WTC11 (cell line): ENCODE measurements at regions not wholly inside any gene's neighbourhood (a gene's known extent, or its start where the extent isn't known, plus 50 kb on each side); places are given as distances from the start of the nearest gene placed in this dataset.

Experiments used
- ATAC-seq: fragments of 200-7000 bp; cut with Tn5 transposase; 2 replicates; pipeline ENCODE4 v1.10.0; 2021; ENCODE audit warnings: mild to moderate bottlenecking, moderate library complexity
- CTCF ChIA-PET: fragments of 300-600 bp; sonication (Branson Sonifier 250); formaldehyde crosslinking; loops from one replicate; lab custom pipeline; 2021; ENCODE audit warnings: antibody characterized with exemption; lab: Charles Lee
- POLR2A ChIA-PET: fragments of 350-600 bp; sonication (Branson Sonifier 250); formaldehyde crosslinking; loops from one replicate; lab custom pipeline; 2021; ENCODE audit warnings: antibody characterized with exemption; lab: Charles Lee
- DNase-seq: peaks from one replicate; pipeline ENCODE4 v3.0.0; 2021; ENCODE audit warnings: low spot score
- H3K27ac Mint-ChIP-seq: 2 replicates; pipeline ENCODE4 v1.8.0; 2021; ENCODE audit warnings: mixed read lengths
- H3K27me3 Mint-ChIP-seq: 2 replicates; pipeline ENCODE4 v1.8.0; 2021; ENCODE audit warnings: low read depth, mild to moderate bottlenecking, moderate library complexity, mixed read lengths
- H3K36me3 Mint-ChIP-seq: 2 replicates; pipeline ENCODE4 v1.8.0; 2021; ENCODE audit warnings: mixed read lengths
- H3K4me1 Mint-ChIP-seq: 2 replicates; pipeline ENCODE4 v1.8.0; 2022; ENCODE audit warnings: mixed read lengths
- H3K4me3 Mint-ChIP-seq: 2 replicates; pipeline ENCODE4 v1.8.0; 2021; ENCODE audit warnings: mild to moderate bottlenecking, moderate library complexity, mixed read lengths
- H3K9me3 Mint-ChIP-seq: 2 replicates; pipeline ENCODE4 v1.8.0; 2021; ENCODE audit warnings: mixed read lengths
- CREM ChIP-seq: sonication (generic); formaldehyde crosslinking; IDR thresholded peaks from 2 replicates; pipeline ENCODE4 v1.8.1; 2022; ENCODE audit warnings: mild to moderate bottlenecking, missing genetic modification reagents, moderate library complexity
- CTCF ChIP-seq: fragments of 200-600 bp; IDR thresholded peaks from 2 replicates; pipeline ENCODE4 v1.8.0; 2022; ENCODE audit warnings: antibody characterized with exemption
- IRF2 ChIP-seq: sonication (generic); formaldehyde crosslinking; IDR thresholded peaks from 2 replicates; pipeline ENCODE4 v1.8.0; 2022; ENCODE audit warnings: low read depth, missing genetic modification reagents, borderline replicate concordance
- KAT7 ChIP-seq: sonication (generic); formaldehyde crosslinking; IDR thresholded peaks from 2 replicates; pipeline ENCODE4 v1.8.1; 2023; ENCODE audit warnings: missing genetic modification reagents, mild to moderate bottlenecking, borderline replicate concordance
- MXD4 ChIP-seq: fragments of 250-450 bp; sonication (Bioruptor Pico); IDR thresholded peaks from 2 replicates; pipeline ENCODE4 v1.8.0; 2021; ENCODE audit warnings: mild to moderate bottlenecking, moderate library complexity, borderline replicate concordance
- NR1H2 ChIP-seq: sonication (generic); formaldehyde crosslinking; IDR thresholded peaks from 2 replicates; pipeline ENCODE4 v1.9.0; 2021; ENCODE audit warnings: mild to moderate bottlenecking, moderate library complexity, missing genetic modification reagents
- NR3C1 ChIP-seq: sonication (generic); formaldehyde crosslinking; conservative IDR thresholded peaks from 2 replicates; pipeline ENCODE4 v1.8.1; 2023; ENCODE audit warnings: low read depth, mild to moderate bottlenecking, missing genetic modification reagents
- PREB ChIP-seq: sonication (generic); formaldehyde crosslinking; IDR thresholded peaks from 2 replicates; pipeline ENCODE4 v1.8.1; 2022; ENCODE audit warnings: mild to moderate bottlenecking, missing genetic modification reagents, moderate library complexity, borderline replicate concordance
- SMAD3 ChIP-seq: sonication (generic); formaldehyde crosslinking; IDR thresholded peaks from 2 replicates; pipeline ENCODE4 v1.8.0; 2022; ENCODE audit warnings: missing genetic modification reagents, mild to moderate bottlenecking, borderline replicate concordance
- SMAD4 ChIP-seq: sonication (generic); formaldehyde crosslinking; IDR thresholded peaks from 2 replicates; pipeline ENCODE4 v1.8.0; 2022; ENCODE audit warnings: mild to moderate bottlenecking, missing genetic modification reagents
- SP1 ChIP-seq: sonication (generic); formaldehyde crosslinking; conservative IDR thresholded peaks from 2 replicates; pipeline ENCODE4 v1.8.1; 2022; ENCODE audit warnings: missing genetic modification reagents
- ZBTB21 ChIP-seq: sonication (generic); formaldehyde crosslinking; IDR thresholded peaks from 2 replicates; pipeline ENCODE4 v1.8.1; 2023; ENCODE audit warnings: mild to moderate bottlenecking, missing genetic modification reagents, borderline replicate concordance
- ZNF317 ChIP-seq: sonication (generic); formaldehyde crosslinking; IDR thresholded peaks from 2 replicates; pipeline ENCODE4 v1.8.1; 2023; ENCODE audit warnings: low read depth, mild to moderate bottlenecking, moderate library complexity, missing genetic modification reagents, borderline replicate concordance
- ZNF396 ChIP-seq: fragments of 250-450 bp; sonication (Bioruptor Pico); IDR thresholded peaks from 2 replicates; pipeline ENCODE4 v1.8.0; 2021; ENCODE audit warnings: mild to moderate bottlenecking, moderate library complexity, borderline replicate concordance
- ZNF423 ChIP-seq: fragments of 250-450 bp; sonication (Bioruptor Pico); IDR thresholded peaks from 2 replicates; pipeline ENCODE4 v2.1.2; 2022; ENCODE audit warnings: mild to moderate bottlenecking, moderate library complexity
- TF ChIP-seq, protein P1 (sequence below): sonication (generic); formaldehyde crosslinking; conservative IDR thresholded peaks from 2 replicates; pipeline ENCODE4 v1.8.1; 2023; ENCODE audit warnings: mild to moderate bottlenecking, low read depth, missing genetic modification reagents, moderate library complexity
- TF ChIP-seq, protein P2 (sequence below): sonication (generic); formaldehyde crosslinking; IDR thresholded peaks from 2 replicates; pipeline ENCODE4 v1.8.0; 2022; ENCODE audit warnings: missing genetic modification reagents
- TF ChIP-seq, protein P3 (sequence below): sonication (generic); formaldehyde crosslinking; IDR thresholded peaks from 2 replicates; pipeline ENCODE4 v1.8.0; 2022; ENCODE audit warnings: mild to moderate bottlenecking, missing genetic modification reagents
- TF ChIP-seq, protein P4 (sequence below): fragments of 250-450 bp; sonication (Bioruptor Pico); IDR thresholded peaks from 2 replicates; pipeline ENCODE4 v1.8.0; 2021; ENCODE audit warnings: mild to moderate bottlenecking

DNA sequence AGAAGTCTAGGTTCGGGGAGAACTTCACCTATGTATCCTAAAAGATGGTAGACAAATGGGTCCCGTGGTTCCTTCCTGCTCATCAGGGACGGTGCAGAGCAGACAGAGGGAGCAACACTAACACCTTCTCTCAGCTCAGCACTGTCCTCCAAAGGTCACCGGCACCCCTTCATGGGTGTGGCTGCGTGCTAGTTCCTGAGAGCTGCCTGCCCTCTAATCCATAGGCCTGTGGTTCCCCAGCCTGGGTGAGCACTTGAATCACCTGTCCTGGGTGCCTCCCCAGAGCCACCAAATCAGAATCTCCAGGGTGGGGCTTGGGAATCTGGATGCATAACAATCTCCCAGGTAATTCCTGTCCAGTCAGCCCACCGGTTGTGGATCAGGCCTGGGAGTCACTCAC is 113.9 kb upstream of the TMEM45B start:
- ChIA-PET POLR2A (no interaction called here), CTCF (no interaction called here)
- Mint-ChIP-seq H3K9me3 (no peaks in the 10 kb centered on the region), H3K36me3 (no peaks in the 10 kb centered on the region), H3K4me3 (no peak overlapping the region)
- no peak for ATAC-seq
- no peak for DNase-seq
- no peak for TF ChIP-seq PREB
- TF ChIP-seq, all 79 proteins: peak for 0
- Mint-ChIP-seq H3K27me3 (no peaks in the 10 kb centered on the region; the same call in 1 of the 2 replicates), H3K4me1 (no peaks in the 10 kb centered on the region), H3K27ac (no peak overlapping the region)

- Mint-ChIP-seq H3K27ac (no peak overlapping the region), H3K36me3 (no peaks in the 10 kb centered on the region), H3K4me3 (no peak overlapping the region), H3K27me3 (no peaks in the 10 kb centered on the region; the same call in 1 of the 2 replicates), H3K4me1 (no peaks in the 10 kb centered on the region), H3K9me3 (no peaks in the 10 kb centered on the region)
- CTCF ChIA-PET: no interaction called here
- no peak for DNase-seq
- ATAC-seq: no peak
- TF ChIP-seq ZNF396 (CRISPR knock-in tag) (no peak), KAT7 (no peak), MXD4 (CRISPR knock-in tag) (no peak), NR3C1 (CRISPR knock-in tag) (no peak), NR1H2 (no peak), SMAD4 (CRISPR knock-in tag) (no peak), IRF2 (CRISPR knock-in tag) (no peak)
- TF ChIP-seq, protein P1, sequence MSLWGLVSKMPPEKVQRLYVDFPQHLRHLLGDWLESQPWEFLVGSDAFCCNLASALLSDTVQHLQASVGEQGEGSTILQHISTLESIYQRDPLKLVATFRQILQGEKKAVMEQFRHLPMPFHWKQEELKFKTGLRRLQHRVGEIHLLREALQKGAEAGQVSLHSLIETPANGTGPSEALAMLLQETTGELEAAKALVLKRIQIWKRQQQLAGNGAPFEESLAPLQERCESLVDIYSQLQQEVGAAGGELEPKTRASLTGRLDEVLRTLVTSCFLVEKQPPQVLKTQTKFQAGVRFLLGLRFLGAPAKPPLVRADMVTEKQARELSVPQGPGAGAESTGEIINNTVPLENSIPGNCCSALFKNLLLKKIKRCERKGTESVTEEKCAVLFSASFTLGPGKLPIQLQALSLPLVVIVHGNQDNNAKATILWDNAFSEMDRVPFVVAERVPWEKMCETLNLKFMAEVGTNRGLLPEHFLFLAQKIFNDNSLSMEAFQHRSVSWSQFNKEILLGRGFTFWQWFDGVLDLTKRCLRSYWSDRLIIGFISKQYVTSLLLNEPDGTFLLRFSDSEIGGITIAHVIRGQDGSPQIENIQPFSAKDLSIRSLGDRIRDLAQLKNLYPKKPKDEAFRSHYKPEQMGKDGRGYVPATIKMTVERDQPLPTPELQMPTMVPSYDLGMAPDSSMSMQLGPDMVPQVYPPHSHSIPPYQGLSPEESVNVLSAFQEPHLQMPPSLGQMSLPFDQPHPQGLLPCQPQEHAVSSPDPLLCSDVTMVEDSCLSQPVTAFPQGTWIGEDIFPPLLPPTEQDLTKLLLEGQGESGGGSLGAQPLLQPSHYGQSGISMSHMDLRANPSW: no peak
- TF ChIP-seq, protein P2, sequence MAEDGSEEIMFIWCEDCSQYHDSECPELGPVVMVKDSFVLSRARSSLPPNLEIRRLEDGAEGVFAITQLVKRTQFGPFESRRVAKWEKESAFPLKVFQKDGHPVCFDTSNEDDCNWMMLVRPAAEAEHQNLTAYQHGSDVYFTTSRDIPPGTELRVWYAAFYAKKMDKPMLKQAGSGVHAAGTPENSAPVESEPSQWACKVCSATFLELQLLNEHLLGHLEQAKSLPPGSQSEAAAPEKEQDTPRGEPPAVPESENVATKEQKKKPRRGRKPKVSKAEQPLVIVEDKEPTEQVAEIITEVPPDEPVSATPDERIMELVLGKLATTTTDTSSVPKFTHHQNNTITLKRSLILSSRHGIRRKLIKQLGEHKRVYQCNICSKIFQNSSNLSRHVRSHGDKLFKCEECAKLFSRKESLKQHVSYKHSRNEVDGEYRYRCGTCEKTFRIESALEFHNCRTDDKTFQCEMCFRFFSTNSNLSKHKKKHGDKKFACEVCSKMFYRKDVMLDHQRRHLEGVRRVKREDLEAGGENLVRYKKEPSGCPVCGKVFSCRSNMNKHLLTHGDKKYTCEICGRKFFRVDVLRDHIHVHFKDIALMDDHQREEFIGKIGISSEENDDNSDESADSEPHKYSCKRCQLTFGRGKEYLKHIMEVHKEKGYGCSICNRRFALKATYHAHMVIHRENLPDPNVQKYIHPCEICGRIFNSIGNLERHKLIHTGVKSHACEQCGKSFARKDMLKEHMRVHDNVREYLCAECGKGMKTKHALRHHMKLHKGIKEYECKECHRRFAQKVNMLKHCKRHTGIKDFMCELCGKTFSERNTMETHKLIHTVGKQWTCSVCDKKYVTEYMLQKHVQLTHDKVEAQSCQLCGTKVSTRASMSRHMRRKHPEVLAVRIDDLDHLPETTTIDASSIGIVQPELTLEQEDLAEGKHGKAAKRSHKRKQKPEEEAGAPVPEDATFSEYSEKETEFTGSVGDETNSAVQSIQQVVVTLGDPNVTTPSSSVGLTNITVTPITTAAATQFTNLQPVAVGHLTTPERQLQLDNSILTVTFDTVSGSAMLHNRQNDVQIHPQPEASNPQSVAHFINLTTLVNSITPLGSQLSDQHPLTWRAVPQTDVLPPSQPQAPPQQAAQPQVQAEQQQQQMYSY (CRISPR knock-in tag): no peak
- POLR2A ChIA-PET: no interaction called here
Measured at GRCh38 chr11:129702410-129703398, 112.9 kb upstream of the TMEM45B start.

- no peak overlapping the region for H3K4me3 Mint-ChIP-seq
- no peaks in the 10 kb centered on the region for H3K36me3 Mint-ChIP-seq
- H3K9me3 Mint-ChIP-seq: no peaks in the 10 kb centered on the region
- POLR2A ChIA-PET: no interaction called here
- H3K27me3 Mint-ChIP-seq: no peaks in the 10 kb centered on the region; the same call in 1 of the 2 replicates
- ATAC-seq: no peak
- H3K27ac Mint-ChIP-seq: no peak overlapping the region
- DNase-seq: no peak
- H3K4me1 Mint-ChIP-seq: no peaks in the 10 kb centered on the region
- CTCF ChIA-PET: interaction anchor here (0.5 to 1.6 kb wide), 2 partner anchors 8 to 41 kb away, joined by 4 to 5 read pairs; no protein-coding TSS in a partner anchor
- TF ChIP-seq IRF2 (CRISPR knock-in tag) (no peak), CTCF (no peak), SMAD3 (CRISPR knock-in tag) (no peak), ZBTB21 (no peak), ZNF423 (CRISPR knock-in tag) (no peak), SP1 (CRISPR knock-in tag) (no peak), ZNF317 (CRISPR knock-in tag) (no peak), CREM (CRISPR knock-in tag) (no peak)
- TF ChIP-seq, protein P3, sequence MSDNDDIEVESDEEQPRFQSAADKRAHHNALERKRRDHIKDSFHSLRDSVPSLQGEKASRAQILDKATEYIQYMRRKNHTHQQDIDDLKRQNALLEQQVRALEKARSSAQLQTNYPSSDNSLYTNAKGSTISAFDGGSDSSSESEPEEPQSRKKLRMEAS: no peak
- TF ChIP-seq, protein P4, sequence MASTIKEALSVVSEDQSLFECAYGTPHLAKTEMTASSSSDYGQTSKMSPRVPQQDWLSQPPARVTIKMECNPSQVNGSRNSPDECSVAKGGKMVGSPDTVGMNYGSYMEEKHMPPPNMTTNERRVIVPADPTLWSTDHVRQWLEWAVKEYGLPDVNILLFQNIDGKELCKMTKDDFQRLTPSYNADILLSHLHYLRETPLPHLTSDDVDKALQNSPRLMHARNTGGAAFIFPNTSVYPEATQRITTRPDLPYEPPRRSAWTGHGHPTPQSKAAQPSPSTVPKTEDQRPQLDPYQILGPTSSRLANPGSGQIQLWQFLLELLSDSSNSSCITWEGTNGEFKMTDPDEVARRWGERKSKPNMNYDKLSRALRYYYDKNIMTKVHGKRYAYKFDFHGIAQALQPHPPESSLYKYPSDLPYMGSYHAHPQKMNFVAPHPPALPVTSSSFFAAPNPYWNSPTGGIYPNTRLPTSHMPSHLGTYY: no peak
Measured at GRCh38 chr11:129703846-129704245, 111.8 kb upstream of the TMEM45B start.
